ENCODE measurements at regions not wholly inside any gene's neighbourhood (a gene's known extent, or its start where the extent isn't known, plus 50 kb on each side); places are given as distances from the start of the nearest gene placed in this dataset.
A peak's percentile ranks its signal among the peaks of the same experiment; 100 is the strongest.
"Not testable (repeated sequence)": the region's sequence is repeated elsewhere in the genome, so short reads cannot be mapped to it uniquely, and the experiment has no call there.

GRCh38 chr18:67455890-67456501 is 60.5 kb downstream of the DSEL start:
- no peak for DNase-seq (ENCODE audit: low spot score)

GRCh38 chr18:67453901-67454300 is 62.6 kb downstream of the DSEL start:
- no peak for DNase-seq (ENCODE audit: low spot score)

DNA sequence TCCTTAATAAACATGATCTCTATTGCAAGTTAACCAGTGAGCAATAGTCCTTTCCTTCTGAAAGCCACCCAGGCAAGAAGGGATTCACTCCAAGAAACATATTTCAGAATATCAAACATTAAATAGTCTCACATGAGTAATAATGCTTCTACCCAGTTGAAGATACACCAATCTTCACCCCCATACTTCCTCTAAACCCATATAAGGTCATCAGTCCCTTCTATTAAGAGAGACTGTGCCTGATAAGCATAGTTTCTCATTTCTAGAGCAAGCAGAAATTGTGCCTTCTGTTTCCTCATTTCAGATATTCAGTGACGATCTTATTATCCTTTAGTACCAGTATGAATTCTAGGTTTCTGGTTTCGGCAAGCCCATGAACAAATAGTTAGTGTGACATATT is 64.6 kb downstream of the DSEL start:
- no peak for DNase-seq (ENCODE audit: low spot score)

DNA sequence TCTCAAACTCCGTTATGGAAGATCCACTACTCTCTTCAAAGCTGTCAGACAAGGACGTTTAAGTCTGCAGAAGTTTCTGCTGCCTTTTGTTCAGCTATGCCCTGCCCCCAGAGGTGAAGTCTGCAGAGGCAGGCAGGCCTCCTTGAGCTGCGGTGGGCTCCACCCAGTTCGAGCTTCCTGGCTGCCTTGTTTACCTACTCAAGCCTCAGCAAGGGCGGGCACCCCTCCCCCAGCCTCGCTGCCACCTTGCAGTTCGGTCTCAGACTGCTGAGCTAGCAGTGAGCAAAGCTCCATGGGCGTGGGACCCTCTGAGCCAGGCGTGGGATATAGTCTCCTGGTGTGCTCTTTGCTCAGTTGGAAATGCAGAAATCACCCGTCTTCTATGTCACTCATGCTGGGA is 65.4 kb downstream of the DSEL start:
- DNase-seq (ENCODE audit: low spot score), result not testable (repeated sequence)

DNA sequence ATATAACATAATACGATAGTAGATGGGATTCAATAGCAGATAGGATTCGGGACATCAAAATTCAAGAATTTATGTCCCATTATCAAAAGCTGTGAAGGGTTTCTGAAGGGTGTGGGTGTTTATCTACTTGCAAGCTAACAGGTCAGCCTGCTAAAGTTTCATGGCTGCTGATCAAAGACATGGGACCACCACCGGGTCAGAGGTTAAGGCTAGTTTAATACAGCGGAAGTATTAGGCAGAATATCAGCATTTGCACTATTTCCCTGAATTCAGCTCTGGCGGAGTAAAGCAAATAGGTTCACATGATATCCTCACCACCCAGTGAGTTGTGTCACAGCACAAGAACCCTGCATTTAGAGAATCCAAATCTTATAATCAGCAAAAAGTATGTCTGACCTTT is 82.5 kb downstream of the DSEL start:
- DNase-seq (ENCODE audit: low spot score), result no peak

- DNase-seq (ENCODE audit: low spot score), result no peak
Measured at GRCh38 chr18:67432806-67433205, 83.7 kb downstream of the DSEL start.

DNA sequence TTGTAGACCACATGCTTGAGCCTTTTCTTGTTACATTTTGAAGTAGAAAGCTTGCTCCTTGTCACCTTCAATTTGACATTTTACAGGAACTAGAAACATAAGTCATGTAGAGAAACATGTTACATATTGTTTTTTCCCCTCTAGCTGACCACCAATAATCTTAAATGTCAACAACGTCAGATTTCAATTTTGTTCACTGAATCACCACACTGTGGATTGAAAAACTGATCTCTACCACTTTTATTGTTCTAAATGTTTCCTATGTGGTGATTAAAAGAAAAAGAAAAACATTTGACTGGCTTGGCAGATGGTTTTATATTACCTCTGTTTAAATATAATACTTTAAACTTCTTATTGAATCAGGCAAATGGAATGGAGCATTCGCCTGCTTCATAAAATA is 87.7 kb downstream of the DSEL start:
- no peak for DNase-seq (ENCODE audit: low spot score)

- DNase-seq (ENCODE audit: low spot score), result no peak
Measured at GRCh38 chr18:67428158-67428557, 88.4 kb downstream of the DSEL start.

DNA sequence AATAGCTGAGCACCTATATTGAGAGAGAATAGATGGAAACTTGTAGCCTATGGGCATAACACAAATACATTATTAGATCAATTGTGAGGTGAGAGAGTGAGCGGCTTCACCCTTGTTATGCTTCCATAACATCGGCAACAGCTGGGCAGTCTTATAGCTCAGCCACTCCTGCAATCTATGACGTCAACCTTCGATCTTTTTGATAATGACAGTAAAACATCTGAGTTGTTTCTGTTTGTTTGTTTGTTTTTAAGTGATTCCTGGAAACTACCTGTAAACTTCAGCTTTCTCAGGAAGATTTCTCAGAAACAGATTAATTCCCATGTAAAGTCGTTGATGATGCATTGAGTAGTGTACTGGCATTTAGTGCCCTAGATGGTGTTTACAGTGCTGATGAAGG is 90.0 kb downstream of the DSEL start:
- DNase-seq (ENCODE audit: low spot score), result no peak

DNA sequence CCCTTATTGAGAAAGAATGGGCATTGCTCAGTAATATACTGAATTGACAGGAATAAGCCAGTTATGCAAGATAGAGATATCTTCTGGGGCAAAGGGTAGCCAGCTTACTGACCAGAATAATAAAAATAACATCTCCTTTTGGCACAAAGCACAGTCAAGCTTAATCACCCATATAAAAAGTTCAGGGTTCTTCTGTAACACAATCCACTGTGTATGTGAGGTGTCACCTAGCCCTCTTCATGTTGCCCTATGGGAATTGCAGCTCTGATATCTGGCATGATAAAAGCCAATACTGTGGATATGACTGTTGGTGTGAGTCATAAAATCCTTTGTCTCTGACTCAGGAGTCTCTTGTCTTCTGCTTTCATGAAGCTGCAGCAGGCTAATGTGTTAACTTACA is 90.8 kb downstream of the DSEL start:
- DNase-seq (ENCODE audit: low spot score), result peak; percentile 28

GRCh38 chr18:67421651-67422050 is 94.9 kb downstream of the DSEL start:
- DNase-seq (ENCODE audit: low spot score), result no peak

DNA sequence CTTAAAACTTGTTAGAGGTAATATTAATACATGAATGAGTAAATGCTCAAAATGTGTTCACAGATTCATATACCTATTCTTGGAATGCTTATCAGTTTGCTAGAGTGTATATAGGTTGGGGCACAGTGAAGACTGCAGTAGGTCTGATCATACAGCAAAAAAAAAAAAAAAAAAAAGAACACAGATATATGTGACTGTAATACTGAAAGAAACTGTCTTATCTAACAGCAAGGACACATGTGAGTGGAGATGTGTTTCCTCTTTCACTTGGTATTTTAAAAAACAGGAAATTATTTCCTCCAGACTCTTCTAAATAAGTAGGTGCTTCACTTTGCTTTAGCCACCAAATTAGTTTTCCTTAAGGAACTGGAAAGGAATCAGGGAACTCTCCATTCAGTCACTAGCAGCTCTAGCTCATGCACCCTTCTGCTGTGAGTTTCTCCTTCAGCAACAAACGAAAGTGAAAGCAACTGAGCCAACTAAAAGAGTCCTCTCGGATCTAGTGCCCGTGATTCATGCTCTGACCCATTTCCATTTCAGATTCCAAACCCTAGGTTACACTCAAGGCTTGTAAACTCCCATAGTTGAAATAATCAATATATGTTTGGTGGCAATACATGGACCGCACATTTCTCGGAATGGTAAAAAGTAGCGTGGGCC is 98.5 kb downstream of the DSEL start:
- DNase-seq (ENCODE audit: low spot score), result peak; percentile 44

GRCh38 chr18:67411116-67411515 is 105.4 kb downstream of the DSEL start:
- DNase-seq (ENCODE audit: low spot score), result no peak

DNA sequence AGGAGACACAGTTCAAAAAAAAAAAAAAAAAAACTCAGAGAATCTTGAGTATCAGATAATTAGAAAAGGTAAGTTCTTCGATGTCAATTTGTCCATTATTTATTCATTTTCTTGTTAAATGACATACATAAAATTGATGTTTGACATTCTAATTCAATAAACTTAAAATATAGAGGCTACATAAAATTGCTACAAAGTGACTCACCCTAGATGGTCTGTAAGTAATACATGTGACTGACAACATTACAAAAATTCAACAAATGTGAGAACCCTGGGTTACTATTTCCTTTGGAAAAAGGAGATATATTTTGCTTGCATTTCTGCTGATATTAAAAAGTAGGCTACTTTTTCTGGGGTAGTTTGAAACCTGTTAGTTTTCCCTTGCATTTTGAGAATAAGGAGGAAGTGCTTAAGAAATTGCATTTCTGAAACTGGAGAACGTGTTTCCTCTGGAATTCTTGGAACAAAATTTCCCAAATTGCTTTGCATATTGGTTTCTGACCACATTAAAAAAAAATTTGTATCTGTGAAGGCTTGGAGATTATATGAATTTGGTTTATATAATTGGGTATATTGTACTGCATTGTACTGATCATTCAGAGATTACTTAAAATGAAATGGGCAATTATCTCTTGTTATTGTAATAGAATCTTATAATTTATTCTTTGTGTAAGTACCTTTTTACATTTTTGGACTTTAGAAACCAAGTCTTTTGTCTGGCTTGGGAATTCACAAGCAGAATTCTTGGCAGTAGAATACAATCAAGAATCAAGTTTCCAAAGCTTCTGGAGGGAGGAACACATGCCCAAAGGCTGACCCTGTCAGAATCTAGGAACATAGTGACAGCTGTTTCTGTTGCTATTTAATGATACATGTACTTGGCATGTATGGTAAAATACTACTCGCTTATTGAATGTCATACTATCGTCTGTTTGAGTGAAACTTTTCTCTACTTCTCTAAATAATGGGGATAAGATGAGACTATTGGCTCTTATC is 106.1 kb downstream of the DSEL start:
- no peak for DNase-seq (ENCODE audit: low spot score)

GRCh38 chr18:67408240-67408639 is 108.3 kb downstream of the DSEL start:
- DNase-seq (ENCODE audit: low spot score), result no peak

- no peak for DNase-seq (ENCODE audit: low spot score)
Measured at GRCh38 chr18:67406714-67407113, 109.8 kb downstream of the DSEL start.

- DNase-seq (ENCODE audit: low spot score), result no peak
Measured at GRCh38 chr18:67402543-67402942, 114.0 kb downstream of the DSEL start.

DNA sequence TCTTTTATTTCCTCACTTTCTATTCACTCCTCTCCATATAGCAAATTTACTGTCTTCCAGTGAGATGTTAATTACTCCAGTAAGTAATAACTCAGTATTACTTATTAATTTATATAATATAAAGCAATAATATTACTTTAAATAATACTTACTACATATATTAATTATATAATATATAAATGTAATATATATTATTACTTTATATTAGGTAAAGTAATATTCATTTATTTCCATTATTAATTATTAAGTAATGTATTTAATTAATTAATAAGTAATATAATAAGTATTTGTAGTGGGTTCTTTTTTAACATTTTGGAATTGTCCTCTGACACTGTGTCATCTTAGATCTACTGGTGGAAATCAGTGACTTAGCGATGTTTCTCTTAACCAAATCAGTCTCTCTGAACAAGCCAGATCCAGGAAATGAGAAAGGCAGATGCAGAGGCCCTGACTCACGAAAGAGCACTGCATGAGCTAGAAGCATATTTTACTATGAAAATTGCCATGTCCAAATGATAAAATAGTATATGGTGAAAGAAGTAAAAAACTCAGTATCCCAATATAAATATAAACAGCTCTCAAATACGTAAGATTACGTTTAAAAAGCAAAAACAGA is 115.9 kb downstream of the DSEL start:
- DNase-seq (ENCODE audit: low spot score), result no peak

DNA sequence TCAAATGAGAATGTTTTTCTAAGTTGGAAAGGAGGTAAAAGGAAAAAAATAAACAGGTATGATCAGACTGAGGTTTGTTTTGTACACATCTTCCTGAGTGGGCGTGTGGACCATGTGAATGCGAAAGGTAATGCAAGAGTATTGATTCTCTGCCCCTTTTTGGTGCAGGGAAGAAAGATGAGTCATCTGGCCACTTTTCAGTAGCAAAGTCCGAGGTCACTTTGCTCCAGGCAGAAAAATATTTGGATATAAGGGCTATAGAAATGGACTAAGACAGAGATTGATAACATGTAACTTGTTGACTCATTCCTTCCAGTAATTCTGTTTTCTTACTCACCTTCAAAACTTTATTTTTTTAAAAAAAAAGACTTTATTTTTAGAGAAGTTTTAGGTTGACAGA is 130.5 kb downstream of the DSEL start:
- DNase-seq (ENCODE audit: low spot score), result no peak

- no peak for DNase-seq (ENCODE audit: low spot score)
Measured at GRCh38 chr18:67385455-67385854, 131.1 kb downstream of the DSEL start.

- DNase-seq (ENCODE audit: low spot score), result not testable (repeated sequence)
Measured at GRCh38 chr18:67384057-67384456, 132.5 kb downstream of the DSEL start.

DNA sequence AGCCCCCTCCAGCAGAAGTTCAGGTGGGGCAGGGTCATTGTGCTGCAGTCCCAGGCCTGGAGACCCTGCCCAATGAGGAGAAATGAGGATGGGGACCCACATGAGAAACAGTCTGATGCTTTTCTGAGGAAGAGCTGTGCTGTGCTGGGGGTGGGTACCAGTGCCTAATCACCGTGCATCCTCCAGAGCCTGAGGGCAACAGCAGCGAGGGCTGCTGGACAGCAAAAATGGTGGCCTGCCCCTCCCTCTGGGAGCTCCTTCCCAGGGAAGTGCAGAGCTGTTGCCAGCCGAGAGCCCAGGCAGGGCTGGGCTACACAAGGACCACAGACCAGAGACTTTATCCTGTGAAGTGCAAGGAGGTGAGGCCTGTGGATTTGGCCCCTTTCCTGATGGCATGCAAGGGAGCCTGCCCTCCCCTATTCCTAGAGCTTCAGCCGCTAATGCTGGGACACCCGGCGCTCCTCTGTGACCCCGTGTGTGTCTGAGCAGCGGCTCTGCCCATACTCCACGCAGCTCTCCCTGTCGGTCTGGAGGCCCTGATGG is 134.8 kb downstream of the DSEL start:
- no peak for DNase-seq (ENCODE audit: low spot score)
